CD4-positive, alpha-beta memory T cell (primary cell): ENCODE measurements at regions not wholly inside any gene's neighbourhood (a gene's known extent, or its start where the extent isn't known, plus 50 kb on each side); places are given as distances from the start of the nearest gene placed in this dataset.
A peak's percentile ranks its signal among the peaks of the same experiment; 100 is the strongest.

Experiments
- CTCF ChIA-PET: fragments of 350-600 bp; sonication (Branson Sonifier 250); formaldehyde crosslinking; loops from one replicate; lab custom pipeline; 2021; ENCODE audit warnings: inconsistent platforms; ENCODE audit not compliant: partially characterized antibody; lab: Charles Lee
- POLR2A ChIA-PET: fragments of 350-600 bp; sonication (Branson Sonifier 250); formaldehyde crosslinking; loops from one replicate; lab custom pipeline; 2021; ENCODE audit not compliant: partially characterized antibody; lab: Charles Lee
- DNase-seq, 5 donors: peaks; one replicate each; pipeline versions ENCODE4 v3.0.0 to v3.0.0-alpha.2; 2020 to 2022; ENCODE audit warnings: mixed read lengths in 1 of 5
- H3K27ac ChIP-seq: one replicate; pipeline ENCODE4 v1.7.0; 2013; ENCODE audit warnings: low read depth, low read length
- H3K27me3 ChIP-seq: 2 replicates; pipeline ENCODE4 v1.7.0; 2013; ENCODE audit warnings: mild to moderate bottlenecking, low read length, moderate library complexity; ENCODE audit not compliant: insufficient read depth
- H3K36me3 ChIP-seq: 2 replicates; pipeline ENCODE4 v1.7.0; 2013; ENCODE audit warnings: mild to moderate bottlenecking, low read length, moderate library complexity; ENCODE audit not compliant: insufficient read depth
- H3K4me1 ChIP-seq: 2 replicates; pipeline ENCODE4 v1.7.0; 2013; ENCODE audit warnings: mild to moderate bottlenecking, low read length, moderate library complexity; ENCODE audit not compliant: insufficient read depth
- H3K4me3 ChIP-seq, 2 donors: one replicate each; pipeline ENCODE4 v1.7.0; 2013; ENCODE audit warnings: low read length in 2 of 2, mild to moderate bottlenecking in 1 of 2
- H3K9me3 ChIP-seq, 2 donors: one replicate each; pipeline ENCODE4 v1.7.0; 2013; ENCODE audit warnings: low read length in 2 of 2, control low read depth in 1 of 2; ENCODE audit not compliant: control insufficient read depth in 1 of 2
- H3K27ac Mint-ChIP-seq, 7 donors: one replicate each; pipeline ENCODE4 v1.8.0; 2020 to 2021; ENCODE audit warnings: mixed read lengths in 7 of 7, mild to moderate bottlenecking in 6 of 7, inconsistent platforms in 3 of 7, moderate library complexity in 3 of 7
- H3K27me3 Mint-ChIP-seq, 2 donors: one replicate each; pipeline ENCODE4 v1.8.0; 2020 to 2021; ENCODE audit warnings: mixed read lengths in 2 of 2
- H3K36me3 Mint-ChIP-seq, 2 donors: one replicate each; pipeline ENCODE4 v1.8.0; 2020 to 2021; ENCODE audit warnings: mixed read lengths in 2 of 2, inconsistent platforms in 1 of 2, mild to moderate bottlenecking in 1 of 2
- H3K4me1 Mint-ChIP-seq, 4 donors: one replicate each; pipeline ENCODE4 v1.8.0; 2020 to 2021; ENCODE audit warnings: mixed read lengths in 4 of 4, mild to moderate bottlenecking in 1 of 4
- H3K4me3 Mint-ChIP-seq, 8 donors: one replicate each; pipeline ENCODE4 v1.8.0; 2020 to 2021; ENCODE audit warnings: mixed read lengths in 8 of 8, mild to moderate bottlenecking in 7 of 8, moderate library complexity in 6 of 8, inconsistent platforms in 3 of 8
- H3K9me3 Mint-ChIP-seq, 8 donors: one replicate each; pipeline ENCODE4 v1.8.0; 2020 to 2021; ENCODE audit warnings: mixed read lengths in 8 of 8, mild to moderate bottlenecking in 5 of 8, inconsistent platforms in 3 of 8, moderate library complexity in 1 of 8
- intact Hi-C: fragments of 100-400 bp; cut with micrococcal nuclease; formaldehyde crosslinking; loops from one replicate; pipeline ENCODE4 v1.15.1; 2023

GRCh38 chr6:80543151-80543550 lies 436.7 kb downstream of the BCKDHB start:
- no peak for DNase-seq
- H3K9me3 ChIP-seq = no peaks in the 10 kb centered on the region
- H3K27ac Mint-ChIP-seq = no peak overlapping the region
- no peaks in the 10 kb centered on the region for H3K4me1 Mint-ChIP-seq
- H3K36me3 ChIP-seq = no peaks in the 10 kb centered on the region
- H3K27me3 Mint-ChIP-seq = peaks cover 1 to 11% of the 10 kb centered on the region in 2 donors
- POLR2A ChIA-PET = no interaction called here
- no peak overlapping the region for H3K4me3 Mint-ChIP-seq
- no peaks in the 10 kb centered on the region for H3K4me1 ChIP-seq
- H3K4me3 ChIP-seq = no peak overlapping the region
- H3K9me3 Mint-ChIP-seq = peaks cover 0 to 9% (median 3%) of the 10 kb centered on the region in 8 donors
- no peaks in the 10 kb centered on the region for H3K36me3 Mint-ChIP-seq
- CTCF ChIA-PET = no interaction called here
- H3K27me3 ChIP-seq = no peaks in the 10 kb centered on the region
- intact Hi-C loops = no loop called here
- no peak overlapping the region for H3K27ac ChIP-seq

GRCh38 chr6:80541886-80542285 lies 435.4 kb downstream of the BCKDHB start:
- Histone ChIP-seq H3K4me1 (no peaks in the 10 kb centered on the region), H3K4me3 (no peak overlapping the region), H3K27ac (no peak overlapping the region), H3K36me3 (no peaks in the 10 kb centered on the region), H3K9me3 (no peaks in the 10 kb centered on the region), H3K27me3 (no peaks in the 10 kb centered on the region)
- Mint-ChIP-seq H3K9me3 (peaks cover 0 to 9% (median 3%) of the 10 kb centered on the region in 8 donors), H3K27ac (no peak overlapping the region), H3K27me3 (peaks cover 1 to 11% of the 10 kb centered on the region in 2 donors), H3K4me3 (no peak overlapping the region), H3K36me3 (no peaks in the 10 kb centered on the region), H3K4me1 (no peaks in the 10 kb centered on the region)
- DNase-seq = no peak
- POLR2A ChIA-PET = no interaction called here
- intact Hi-C loops = no loop called here
- CTCF ChIA-PET = no interaction called here

- peaks cover 0 to 9% (median 3%) of the 10 kb centered on the region in 8 donors for H3K9me3 Mint-ChIP-seq
- no peak overlapping the region for H3K4me3 Mint-ChIP-seq
- H3K4me1 Mint-ChIP-seq = no peaks in the 10 kb centered on the region
- H3K36me3 Mint-ChIP-seq = no peaks in the 10 kb centered on the region
- Histone ChIP-seq H3K4me3 (no peak overlapping the region), H3K27ac (no peak overlapping the region), H3K36me3 (no peaks in the 10 kb centered on the region), H3K4me1 (no peaks in the 10 kb centered on the region), H3K27me3 (no peaks in the 10 kb centered on the region), H3K9me3 (no peaks in the 10 kb centered on the region)
- H3K27me3 Mint-ChIP-seq = peaks cover 1 to 11% of the 10 kb centered on the region in 2 donors
- ChIA-PET POLR2A (no interaction called here), CTCF (no interaction called here)
- intact Hi-C loops = no loop called here
- H3K27ac Mint-ChIP-seq = no peak overlapping the region
- no peak for DNase-seq
Observed at GRCh38 chr6:80541181-80541580, 434.7 kb downstream of the BCKDHB start.

GRCh38 chr6:80540700-80541099 lies 434.2 kb downstream of the BCKDHB start:
- Histone ChIP-seq H3K27me3 (no peaks in the 10 kb centered on the region), H3K4me1 (no peaks in the 10 kb centered on the region), H3K9me3 (no peaks in the 10 kb centered on the region), H3K27ac (no peak overlapping the region), H3K4me3 (no peak overlapping the region), H3K36me3 (no peaks in the 10 kb centered on the region)
- H3K4me1 Mint-ChIP-seq = no peaks in the 10 kb centered on the region
- ChIA-PET CTCF (no interaction called here), POLR2A (no interaction called here)
- H3K27ac Mint-ChIP-seq = no peak overlapping the region
- intact Hi-C loops = no loop called here
- peaks cover 1 to 11% of the 10 kb centered on the region in 2 donors for H3K27me3 Mint-ChIP-seq
- H3K4me3 Mint-ChIP-seq = no peak overlapping the region
- no peaks in the 10 kb centered on the region for H3K36me3 Mint-ChIP-seq
- DNase-seq = no peak
- H3K9me3 Mint-ChIP-seq = peaks cover 0 to 9% (median 3%) of the 10 kb centered on the region in 8 donors

DNA sequence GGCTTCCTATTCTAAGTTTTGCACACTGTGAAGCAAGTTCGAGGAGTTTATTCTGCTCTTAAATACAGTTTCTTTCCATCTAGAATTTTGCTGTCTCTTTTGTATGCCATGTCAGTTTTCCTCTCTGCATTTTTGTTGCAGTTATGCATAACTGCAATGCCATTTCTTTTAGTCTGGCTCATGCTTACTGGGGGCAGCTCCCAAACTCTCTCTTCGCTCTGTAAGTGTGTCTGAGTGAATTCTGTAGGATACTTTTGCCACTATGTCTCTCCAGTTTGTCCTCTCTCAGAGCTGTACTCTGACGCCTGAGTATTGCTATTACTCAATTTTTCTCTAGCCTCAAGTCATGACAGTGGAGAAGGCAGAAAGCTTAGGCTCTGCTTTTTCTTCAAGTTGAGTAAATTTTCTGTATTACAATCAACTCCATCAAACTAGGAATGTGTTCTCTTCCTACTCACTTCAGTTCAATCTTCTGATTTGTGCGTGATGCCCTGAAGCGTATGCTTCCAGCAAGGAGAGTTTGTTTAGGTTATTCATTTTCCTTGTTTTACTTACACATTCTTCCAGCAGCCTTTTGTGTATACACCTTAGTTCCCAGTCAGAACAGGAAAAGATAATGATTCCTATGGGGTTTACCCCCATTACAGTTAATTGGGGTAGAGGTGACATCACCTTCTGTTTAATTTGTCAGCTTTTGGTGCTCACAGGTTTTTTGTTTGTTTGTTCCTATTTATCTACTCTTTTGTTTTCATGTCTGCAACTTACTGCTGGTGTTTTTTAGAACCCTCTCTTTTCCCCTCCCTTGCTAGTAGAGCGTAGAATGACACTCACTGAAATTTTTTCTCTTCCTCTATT lies 430.9 kb downstream of the BCKDHB start:
- Histone ChIP-seq H3K9me3 (no peaks in the 10 kb centered on the region), H3K36me3 (no peaks in the 10 kb centered on the region), H3K27me3 (no peaks in the 10 kb centered on the region), H3K27ac (no peak overlapping the region), H3K4me1 (no peaks in the 10 kb centered on the region), H3K4me3 (no peak overlapping the region)
- DNase-seq = no peak
- Mint-ChIP-seq H3K4me3 (no peak overlapping the region), H3K27me3 (peaks cover 1 to 11% of the 10 kb centered on the region in 2 donors), H3K4me1 (no peaks in the 10 kb centered on the region), H3K36me3 (no peaks in the 10 kb centered on the region), H3K9me3 (peaks cover 0 to 9% (median 3%) of the 10 kb centered on the region in 8 donors), H3K27ac (peak overlapping the region in 1 of 7 donors; percentile 39)
- ChIA-PET CTCF (no interaction called here), POLR2A (no interaction called here)
- intact Hi-C loops = no loop called here

DNA sequence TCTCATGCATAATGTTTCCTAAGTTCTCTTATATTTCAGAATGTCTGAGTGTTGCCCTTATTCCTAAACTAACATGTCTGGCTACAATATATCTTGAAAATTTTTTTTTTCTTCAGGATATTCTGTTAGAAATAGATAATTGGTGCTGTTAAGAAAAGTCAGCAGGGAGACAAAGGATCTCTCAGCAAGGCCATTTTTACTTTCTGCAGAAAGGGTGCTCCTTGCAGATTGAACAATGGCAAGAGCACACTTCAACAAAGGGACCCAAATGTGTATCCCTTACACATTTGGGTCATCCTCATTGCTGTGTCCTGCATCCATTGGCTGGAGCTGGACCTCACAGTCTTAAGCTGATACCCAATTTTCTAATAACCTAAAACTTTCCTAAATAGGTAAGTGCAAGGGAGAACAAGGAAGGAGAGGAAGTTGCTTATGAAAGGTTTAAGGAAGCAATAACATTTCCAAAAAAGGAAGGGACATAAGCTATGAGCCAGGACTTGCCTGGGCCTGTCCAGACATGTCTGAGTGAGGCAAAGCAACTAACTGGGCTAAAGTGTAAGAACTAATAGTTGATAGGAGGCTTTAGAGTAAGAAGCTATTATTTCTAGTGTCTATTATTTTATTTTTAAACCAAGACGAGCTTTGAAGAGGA lies 429.6 kb downstream of the BCKDHB start:
- no peak overlapping the region for H3K27ac Mint-ChIP-seq
- Histone ChIP-seq H3K27me3 (no peaks in the 10 kb centered on the region), H3K4me3 (no peak overlapping the region), H3K9me3 (no peaks in the 10 kb centered on the region), H3K27ac (no peak overlapping the region), H3K36me3 (no peaks in the 10 kb centered on the region), H3K4me1 (no peaks in the 10 kb centered on the region)
- CTCF ChIA-PET = no interaction called here
- no peak for DNase-seq
- H3K36me3 Mint-ChIP-seq = no peaks in the 10 kb centered on the region
- no peaks in the 10 kb centered on the region for H3K4me1 Mint-ChIP-seq
- H3K9me3 Mint-ChIP-seq = peaks cover 0 to 5% (median 2%) of the 10 kb centered on the region in 8 donors
- peaks cover 1 to 4% of the 10 kb centered on the region in 2 donors for H3K27me3 Mint-ChIP-seq
- intact Hi-C loops = no loop called here
- POLR2A ChIA-PET = no interaction called here
- H3K4me3 Mint-ChIP-seq = no peak overlapping the region

- no peaks in the 10 kb centered on the region for H3K36me3 Mint-ChIP-seq
- H3K4me3 Mint-ChIP-seq = no peak overlapping the region
- Histone ChIP-seq H3K4me1 (no peaks in the 10 kb centered on the region), H3K4me3 (no peak overlapping the region), H3K27me3 (no peaks in the 10 kb centered on the region), H3K36me3 (no peaks in the 10 kb centered on the region), H3K27ac (no peak overlapping the region), H3K9me3 (no peaks in the 10 kb centered on the region)
- intact Hi-C loops = no loop called here
- peaks cover 0 to 1% of the 10 kb centered on the region in 2 donors for H3K27me3 Mint-ChIP-seq
- H3K27ac Mint-ChIP-seq = no peak overlapping the region
- no peaks in the 10 kb centered on the region for H3K4me1 Mint-ChIP-seq
- CTCF ChIA-PET = no interaction called here
- peaks cover 0 to 4% (median 0%) of the 10 kb centered on the region in 8 donors for H3K9me3 Mint-ChIP-seq
- DNase-seq = no peak
- POLR2A ChIA-PET = no interaction called here
Observed at GRCh38 chr6:80531681-80532619, 425.5 kb downstream of the BCKDHB start.
